LNCAP (cell line): ENCODE measurements at regions not wholly inside any gene's neighbourhood (a gene's known extent, or its start where the extent isn't known, plus 50 kb on each side); places are given as distances from the start of the nearest gene placed in this dataset.

Experiments
- TF ChIP-seq, protein P1 (sequence below): fragments of 450-650 bp; IDR thresholded peaks from 2 replicates; pipeline ENCODE4 v1.5.1; 2017; ENCODE audit warnings: mild to moderate bottlenecking

- TF ChIP-seq, protein P1, sequence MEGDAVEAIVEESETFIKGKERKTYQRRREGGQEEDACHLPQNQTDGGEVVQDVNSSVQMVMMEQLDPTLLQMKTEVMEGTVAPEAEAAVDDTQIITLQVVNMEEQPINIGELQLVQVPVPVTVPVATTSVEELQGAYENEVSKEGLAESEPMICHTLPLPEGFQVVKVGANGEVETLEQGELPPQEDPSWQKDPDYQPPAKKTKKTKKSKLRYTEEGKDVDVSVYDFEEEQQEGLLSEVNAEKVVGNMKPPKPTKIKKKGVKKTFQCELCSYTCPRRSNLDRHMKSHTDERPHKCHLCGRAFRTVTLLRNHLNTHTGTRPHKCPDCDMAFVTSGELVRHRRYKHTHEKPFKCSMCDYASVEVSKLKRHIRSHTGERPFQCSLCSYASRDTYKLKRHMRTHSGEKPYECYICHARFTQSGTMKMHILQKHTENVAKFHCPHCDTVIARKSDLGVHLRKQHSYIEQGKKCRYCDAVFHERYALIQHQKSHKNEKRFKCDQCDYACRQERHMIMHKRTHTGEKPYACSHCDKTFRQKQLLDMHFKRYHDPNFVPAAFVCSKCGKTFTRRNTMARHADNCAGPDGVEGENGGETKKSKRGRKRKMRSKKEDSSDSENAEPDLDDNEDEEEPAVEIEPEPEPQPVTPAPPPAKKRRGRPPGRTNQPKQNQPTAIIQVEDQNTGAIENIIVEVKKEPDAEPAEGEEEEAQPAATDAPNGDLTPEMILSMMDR, result no peak
Observed at GRCh38 chr3:176193032-176193730, 1004.1 kb downstream of the TBL1XR1 start.

DNA sequence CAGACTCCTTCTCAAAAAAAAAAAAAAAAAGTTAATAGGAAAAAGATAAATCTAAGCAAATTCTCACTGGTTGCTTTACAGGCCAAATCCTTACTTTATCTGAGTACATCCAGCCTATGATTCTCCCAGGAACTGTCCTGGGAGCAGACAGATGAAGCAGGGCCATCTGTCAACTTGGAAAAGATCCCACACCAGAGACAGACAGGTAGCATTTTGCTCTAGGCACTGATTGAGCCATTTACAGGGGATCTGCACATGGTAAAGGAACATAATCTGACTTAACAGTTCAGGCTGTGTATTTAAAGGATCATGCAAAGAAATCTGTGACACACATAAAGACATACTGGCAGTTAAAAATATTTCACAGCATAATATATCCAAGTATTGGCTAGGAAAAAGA lies 1006.5 kb downstream of the TBL1XR1 start:
- TF ChIP-seq, protein P1, result no peak

GRCh38 chr3:176183181-176183580 lies 1014.1 kb downstream of the TBL1XR1 start:
- TF ChIP-seq, protein P1, result no peak

- TF ChIP-seq, protein P1, result no peak
Observed at GRCh38 chr3:176174060-176174459, 1023.2 kb downstream of the TBL1XR1 start.

- TF ChIP-seq, protein P1, result no peak
Observed at GRCh38 chr3:176172492-176172891, 1024.8 kb downstream of the TBL1XR1 start.

DNA sequence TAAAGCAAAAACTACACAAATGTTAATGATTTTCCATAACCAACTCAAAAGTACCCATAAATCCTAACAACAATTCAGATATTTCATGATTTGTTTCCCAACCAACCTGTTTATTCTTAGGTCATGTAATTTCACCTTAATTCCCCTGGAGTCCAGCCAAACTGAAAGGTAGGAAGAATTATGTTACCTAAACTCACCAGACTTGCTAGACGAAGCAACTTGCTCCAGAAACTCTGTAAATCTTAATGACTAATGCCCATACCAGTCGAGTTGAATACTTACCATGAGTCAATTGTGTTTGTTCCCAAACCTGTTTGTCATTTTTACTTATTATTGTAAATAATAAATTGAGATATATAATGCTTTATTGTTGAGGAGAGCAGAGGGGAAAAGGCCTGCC lies 1030.0 kb downstream of the TBL1XR1 start:
- TF ChIP-seq, protein P1, result no peak

DNA sequence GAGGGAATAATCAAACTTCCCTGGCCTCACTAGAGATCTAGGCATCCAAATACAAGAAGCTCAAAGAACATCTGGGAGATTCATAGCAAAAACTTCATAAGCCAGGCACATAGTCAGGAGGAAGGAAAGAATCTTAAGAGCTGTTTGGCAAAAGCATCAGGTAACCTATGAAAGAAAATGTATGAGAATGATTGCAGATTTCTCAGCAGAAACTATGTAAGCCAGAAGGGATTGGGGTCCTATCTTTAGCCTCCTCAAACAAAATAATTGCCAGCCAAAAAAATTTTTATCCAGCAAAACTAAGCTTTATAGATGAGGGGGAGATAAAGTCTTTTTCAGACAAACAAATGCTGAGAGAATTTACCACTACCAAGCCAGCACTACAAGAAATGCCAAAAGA lies 1036.3 kb downstream of the TBL1XR1 start:
- TF ChIP-seq, protein P1, result no peak

DNA sequence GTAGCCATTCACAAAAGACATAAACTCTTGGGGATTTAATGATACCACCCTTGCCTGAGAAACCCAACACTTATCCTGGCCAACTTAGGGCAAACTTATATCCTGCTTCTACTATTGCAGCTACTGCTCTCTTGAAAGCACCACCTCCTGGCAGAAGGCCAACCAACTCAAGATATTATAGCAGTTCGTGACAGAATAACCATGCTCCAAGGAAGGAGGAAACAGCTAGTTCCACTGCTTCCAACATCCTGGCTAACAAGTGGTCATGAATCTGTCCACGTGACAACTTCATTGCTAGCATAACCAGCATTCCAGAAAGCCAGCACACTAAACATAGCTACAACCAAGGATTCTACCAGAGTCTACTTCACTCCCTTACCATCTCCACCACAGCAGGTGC lies 1037.5 kb downstream of the TBL1XR1 start:
- TF ChIP-seq, protein P1, result no peak
